H1 (cell line): ENCODE measurements at regions not wholly inside any gene's neighbourhood (a gene's known extent, or its start where the extent isn't known, plus 50 kb on each side); places are given as distances from the start of the nearest gene placed in this dataset.

Experiments used
- CTCF ChIA-PET: fragments of 300-600 bp; sonication (Branson Sonifier 250); formaldehyde crosslinking; loops from one replicate; lab custom pipeline; 2021; ENCODE audit not compliant: partially characterized antibody; lab: Charles Lee
- POLR2A ChIA-PET: fragments of 300-600 bp; sonication (Branson Sonifier 250); formaldehyde crosslinking; loops from one replicate; lab custom pipeline; 2021; ENCODE audit warnings: inconsistent platforms; ENCODE audit not compliant: partially characterized antibody; lab: Charles Lee
- DNase-seq, 2 experiments: peaks; one replicate each; pipeline versions ENCODE4 v3.0.0 to v3.0.0-alpha.2; 2010 to 2022; ENCODE audit warnings: low spot score in 2 of 2, low read depth in 1 of 2, mixed read lengths in 1 of 2
- FAIRE-seq: peaks from 2 replicates; lab custom pipeline; 2011; peaks lifted over from hg19 to GRCh38; lab: Jason Lieb, UNC
- H2AFZ ChIP-seq: 2 replicates; pipeline ENCODE4 v1.8.1; 2012; ENCODE audit warnings: low read length, inconsistent platforms
- H2AK5ac ChIP-seq: 2 replicates; pipeline ENCODE4 v1.6.1; 2013; ENCODE audit warnings: low read depth, low read length
- H2BK120ac ChIP-seq: replicated peaks from 2 replicates; pipeline ENCODE3; 2013; ENCODE audit warnings: low read depth, low read length, inconsistent platforms
- H2BK12ac ChIP-seq: 2 replicates; pipeline ENCODE4 v1.6.1; 2013; ENCODE audit warnings: low read depth, low read length
- H2BK15ac ChIP-seq: 2 replicates; pipeline ENCODE4 v1.6.1; 2013; ENCODE audit warnings: low read length
- H2BK20ac ChIP-seq: 2 replicates; pipeline ENCODE4 v1.6.1; 2013; ENCODE audit warnings: low read length
- H2BK5ac ChIP-seq: 2 replicates; pipeline ENCODE4 v1.6.1; 2013; ENCODE audit warnings: low read depth, low read length
- H3K14ac ChIP-seq: 2 replicates; pipeline ENCODE4 v1.6.1; 2013; ENCODE audit warnings: inconsistent platforms; ENCODE audit not compliant: insufficient read length
- H3K18ac ChIP-seq: 2 replicates; pipeline ENCODE4 v1.6.1; 2013; ENCODE audit warnings: low read length; ENCODE audit errors: extremely low read depth
- H3K23ac ChIP-seq: 2 replicates; pipeline ENCODE4 v1.6.1; 2013; ENCODE audit warnings: inconsistent platforms; ENCODE audit not compliant: insufficient read length
- H3K23me2 ChIP-seq: 2 replicates; pipeline ENCODE4 v1.6.1; 2013; ENCODE audit warnings: low read depth, low read length
- H3K27ac ChIP-seq: 2 replicates; pipeline ENCODE4 v1.6.1; 2011; ENCODE audit warnings: low read depth, low read length, inconsistent platforms
- H3K27me3 ChIP-seq, 4 experiments: replicated peaks in 1 of 4; 1 replicate in 1 of 4; 2 replicates in 3 of 4; pipeline versions ENCODE4 v1.6.1 to v1.8.1; 2011 to 2013; ENCODE audit warnings: low read length in 3 of 4, mild to moderate bottlenecking in 3 of 4, inconsistent platforms in 2 of 4, mixed read lengths in 2 of 4, moderate library complexity in 1 of 4; ENCODE audit not compliant: control insufficient read depth in 3 of 4, insufficient read depth in 3 of 4; ENCODE audit errors: extremely low read depth in 1 of 4
- H3K36me3 ChIP-seq, 4 experiments: 2 replicates each; pipeline versions ENCODE4 v1.6.1 to v1.8.1; 2011 to 2013; ENCODE audit warnings: mild to moderate bottlenecking in 4 of 4, low read length in 3 of 4, moderate library complexity in 2 of 4, control low read depth in 1 of 4, inconsistent platforms in 1 of 4; ENCODE audit not compliant: insufficient read depth in 4 of 4, control insufficient read depth in 2 of 4
- H3K4ac ChIP-seq: replicated peaks from 2 replicates; pipeline ENCODE3; 2013; ENCODE audit warnings: low read length, low read depth, mixed read lengths, inconsistent platforms; ENCODE audit not compliant: insufficient read length
- H3K4me1 ChIP-seq, 4 experiments: replicated peaks in 1 of 4; 1 replicate in 1 of 4; 2 replicates in 3 of 4; pipeline versions ENCODE4 v1.6.1 to v1.8.1; 2011 to 2013; ENCODE audit warnings: low read length in 3 of 4, inconsistent platforms in 2 of 4, mixed read lengths in 1 of 4; ENCODE audit not compliant: insufficient read depth in 4 of 4, control insufficient read depth in 3 of 4
- H3K4me2 ChIP-seq, 2 experiments: 2 replicates each; pipeline versions ENCODE4 v1.6.1 to v1.8.1; 2011 to 2013; ENCODE audit warnings: low read depth in 2 of 2, low read length in 2 of 2, control low read depth in 1 of 2, inconsistent platforms in 1 of 2, mild to moderate bottlenecking in 1 of 2; ENCODE audit not compliant: insufficient read depth in 1 of 2
- H3K4me3 ChIP-seq, 4 experiments: fragments of 200-600, 300-600 bp in 1 of 4; sonication (generic), shearing (Covaris generic), sonication (Bioruptor Twin) in 1 of 4; 2 replicates each; pipeline versions ENCODE4 v1.5.1 to v1.8.1; 2011 to 2016; ENCODE audit warnings: low read length in 4 of 4, low read depth in 3 of 4, control low read depth in 2 of 4, inconsistent platforms in 2 of 4, mild to moderate bottlenecking in 2 of 4, mixed read lengths in 1 of 4, moderate library complexity in 1 of 4; ENCODE audit not compliant: insufficient read depth in 2 of 4; ENCODE audit errors: extremely low read depth in 1 of 4
- H3K56ac ChIP-seq: replicated peaks from 2 replicates; pipeline ENCODE3; 2013; ENCODE audit warnings: low read depth, mild to moderate bottlenecking, mixed read lengths, low read length, inconsistent platforms; ENCODE audit not compliant: insufficient read length
- H3K79me1 ChIP-seq: 2 replicates; pipeline ENCODE4 v1.6.1; 2013; ENCODE audit warnings: low read depth, low read length, control low read depth
- H3K79me2 ChIP-seq, 2 experiments: 2 replicates each; pipeline versions ENCODE4 v1.6.1 to v1.8.1; 2012 to 2013; ENCODE audit warnings: low read length in 2 of 2, mild to moderate bottlenecking in 2 of 2, inconsistent platforms in 1 of 2; ENCODE audit not compliant: insufficient read depth in 2 of 2, control insufficient read depth in 1 of 2
- H3K9ac ChIP-seq, 4 experiments: replicated peaks in 1 of 4; 1 replicate in 1 of 4; 2 replicates in 3 of 4; pipeline versions ENCODE4 v1.6.1 to v1.8.1; 2011 to 2013; ENCODE audit warnings: low read depth in 3 of 4, low read length in 3 of 4, control low read depth in 2 of 4, mild to moderate bottlenecking in 2 of 4, moderate library complexity in 2 of 4, inconsistent platforms in 1 of 4; ENCODE audit errors: extremely low read depth in 1 of 4
- H3K9me3 ChIP-seq, 2 experiments: 2 replicates each; pipeline versions ENCODE4 v1.6.1 to v1.8.1; 2012 to 2013; ENCODE audit warnings: mild to moderate bottlenecking in 2 of 2, moderate library complexity in 2 of 2, control low read depth in 1 of 2, inconsistent platforms in 1 of 2, low read depth in 1 of 2, low read length in 1 of 2, mixed read lengths in 1 of 2; ENCODE audit not compliant: insufficient read depth in 2 of 2
- H4K20me1 ChIP-seq, 2 experiments: replicated peaks in 1 of 2; 2 replicates each; pipeline versions ENCODE3 to v1.8.1; 2011 to 2013; ENCODE audit warnings: inconsistent platforms in 2 of 2, low read length in 2 of 2, mild to moderate bottlenecking in 1 of 2; ENCODE audit not compliant: insufficient read depth in 2 of 2, control insufficient read depth in 1 of 2
- H4K5ac ChIP-seq: 2 replicates; pipeline ENCODE4 v1.6.1; 2013; ENCODE audit warnings: low read length, low read depth, mixed read lengths, inconsistent platforms; ENCODE audit not compliant: insufficient read length
- H4K8ac ChIP-seq: 2 replicates; pipeline ENCODE4 v1.8.0; 2013; ENCODE audit warnings: mild to moderate bottlenecking, moderate library complexity, low read length, inconsistent platforms; ENCODE audit not compliant: insufficient read depth; ENCODE audit errors: extremely low read depth
- H4K91ac ChIP-seq: replicated peaks from 2 replicates; pipeline ENCODE3; 2013; ENCODE audit warnings: low read length, mixed read lengths, inconsistent platforms; ENCODE audit not compliant: insufficient read length
- CHD1 ChIP-seq: IDR thresholded peaks from 2 replicates; pipeline ENCODE4 v1.6.1; 2012; ENCODE audit warnings: low read depth, low read length, improper control_type of control experiment
- CTBP2 ChIP-seq: IDR thresholded peaks from 2 replicates; pipeline ENCODE4 v1.7.0; 2011; ENCODE audit warnings: borderline replicate concordance, mild to moderate bottlenecking, moderate library complexity, mixed read lengths, low read length; ENCODE audit not compliant: insufficient read depth, insufficient read length
- EZH2 ChIP-seq: fragments of 200-600 bp; sonication (generic); IDR thresholded peaks from 2 replicates; pipeline ENCODE4 v1.7.1; 2012; ENCODE audit warnings: low read depth, mild to moderate bottlenecking, moderate library complexity, low read length, inconsistent platforms; ENCODE audit not compliant: severe bottlenecking
- HDAC2 ChIP-seq, 2 experiments: fragments of 300-600 bp in 1 of 2; sonication (generic) in 1 of 2; IDR thresholded peaks; 2 replicates each; pipeline ENCODE4 v1.6.1; 2011 to 2012; ENCODE audit warnings: low read depth in 2 of 2, low read length in 2 of 2, mild to moderate bottlenecking in 2 of 2, moderate library complexity in 2 of 2, borderline replicate concordance in 1 of 2, inconsistent platforms in 1 of 2
- KDM1A ChIP-seq: fragments of 200-600, 300-600 bp; sonication (generic); IDR thresholded peaks from 2 replicates; pipeline ENCODE4 v1.7.1; 2016; ENCODE audit warnings: mild to moderate bottlenecking, low read length, borderline replicate concordance
- KDM5A ChIP-seq: fragments of 200-600 bp; IDR thresholded peaks from 2 replicates; pipeline ENCODE4 v1.7.1; 2012; ENCODE audit warnings: mild to moderate bottlenecking, low read length, inconsistent platforms, mixed read lengths
- NRF1 ChIP-seq: IDR thresholded peaks from 2 replicates; pipeline ENCODE4 v1.6.1; 2011; ENCODE audit warnings: mild to moderate bottlenecking, low read depth, low read length, improper control_type of control experiment
- RBBP5 ChIP-seq: IDR thresholded peaks from 2 replicates; pipeline ENCODE4 v1.7.1; 2012; ENCODE audit warnings: low read depth, mild to moderate bottlenecking, inconsistent platforms, low read length, moderate library complexity, borderline replicate concordance
- RFX5 ChIP-seq: IDR thresholded peaks from 2 replicates; pipeline ENCODE4 v1.6.1; 2011; ENCODE audit warnings: low read depth, low read length, improper control_type of control experiment, borderline replicate concordance
- SIN3A ChIP-seq, 2 experiments: IDR thresholded peaks in 1 of 2; conservative IDR thresholded peaks in 1 of 2; 2 replicates each; pipeline ENCODE4 v1.6.1; 2011 to 2012; ENCODE audit warnings: low read length in 2 of 2, improper control_type of control experiment in 1 of 2, low read depth in 1 of 2, mild to moderate bottlenecking in 1 of 2
- SIRT6 ChIP-seq: IDR thresholded peaks from one replicate; pipeline ENCODE4 v1.7.1; 2012; ENCODE audit warnings: low read length, inconsistent platforms
- SP1 ChIP-seq: IDR thresholded peaks from 2 replicates; pipeline ENCODE4 v1.6.1; 2011; ENCODE audit warnings: low read depth, low read length
- SUZ12 ChIP-seq: fragments of 200-600 bp; sonication (generic); IDR thresholded peaks from 2 replicates; pipeline ENCODE4 v1.6.1; 2012; ENCODE audit warnings: mild to moderate bottlenecking, inconsistent platforms, low read length, moderate library complexity, mixed read lengths
- TEAD4 ChIP-seq: IDR thresholded peaks from 2 replicates; pipeline ENCODE4 v1.6.1; 2012; ENCODE audit warnings: low read depth, low read length, inconsistent platforms, mixed read lengths
- WGBS, 2 experiments: shearing (Covaris generic) in 1 of 2; methylation state at CpG; one replicate each; pipeline versions ENCODE4 v1.1.6 to v1.1.7; 2013 to 2015; ENCODE audit warnings: low lambda C conversion rate in 2 of 2, mixed read lengths in 2 of 2, inconsistent platforms in 1 of 2, low coverage in 1 of 2, missing lambda C conversion rate in 1 of 2; ENCODE audit not compliant: insufficient replicate concordance in 2 of 2, insufficient coverage in 1 of 2, insufficient read length in 1 of 2; ENCODE audit errors: extremely low coverage in 1 of 2, missing lambda C conversion rate in 1 of 2; 5-methylcytosine and 5-hydroxymethylcytosine counted together

DNA sequence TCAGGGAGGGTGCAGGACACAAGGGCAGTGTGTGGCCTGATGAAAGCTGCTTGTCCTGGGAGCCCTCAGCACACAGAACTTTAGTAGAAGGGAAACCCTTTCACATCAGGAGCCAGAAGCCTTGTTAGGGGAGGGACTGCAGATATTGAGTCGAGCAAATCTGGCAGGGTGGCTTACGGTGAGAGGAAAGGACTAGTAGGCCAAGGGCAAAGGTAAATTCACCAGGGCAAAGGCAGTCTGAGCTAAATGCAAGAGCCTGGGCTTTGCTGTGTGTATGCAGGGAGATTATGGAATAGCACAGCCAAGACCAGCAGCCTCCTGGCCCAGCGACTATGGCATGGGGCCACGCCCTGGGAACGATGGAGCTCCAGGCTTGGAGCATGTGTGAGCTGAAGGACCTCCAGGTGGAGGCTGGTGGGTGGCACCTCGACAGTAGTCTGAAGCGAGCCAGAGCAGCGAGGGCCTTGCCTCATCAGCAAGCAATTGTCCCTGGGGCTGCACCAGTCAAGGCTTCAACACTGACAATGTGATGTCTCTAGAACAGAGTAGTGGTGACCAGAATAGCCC is 76.1 kb downstream of the CCR1 start:
- H2BK15ac ChIP-seq = no peak overlapping the region
- no peak overlapping the region for H3K4ac ChIP-seq
- no peak overlapping the region for H3K4me3 ChIP-seq
- no peak overlapping the region for H2AFZ ChIP-seq
- H4K5ac ChIP-seq = no peak overlapping the region
- H2BK12ac ChIP-seq = no peak overlapping the region
- DNase-seq = no peak
- H3K18ac ChIP-seq = no peak overlapping the region
- H3K4me1 ChIP-seq = no peaks in the 10 kb centered on the region
- H4K91ac ChIP-seq = no peak overlapping the region
- no peaks in the 10 kb centered on the region for H4K20me1 ChIP-seq
- H3K4me2 ChIP-seq = no peak overlapping the region
- no peak overlapping the region for H4K8ac ChIP-seq
- no peaks in the 10 kb centered on the region for H3K79me2 ChIP-seq
- H3K79me1 ChIP-seq = no peaks in the 10 kb centered on the region
- H3K9ac ChIP-seq = no peak overlapping the region
- H2BK5ac ChIP-seq = no peak overlapping the region
- FAIRE-seq = no peak
- H2BK120ac ChIP-seq = no peak overlapping the region
- H3K27ac ChIP-seq = no peak overlapping the region
- H3K27me3 ChIP-seq = no peaks in the 10 kb centered on the region
- no peak overlapping the region for H3K23ac ChIP-seq
- no peak overlapping the region for H3K56ac ChIP-seq
- ChIA-PET POLR2A (no interaction called here), CTCF (interaction anchor here (0.9 to 1.7 kb wide), 3 partner anchors 30 to 277 kb away, joined by 3 to 6 read pairs (median 4); partner anchors contain the start of gene CCR1)
- H3K36me3 ChIP-seq = no peaks in the 10 kb centered on the region
- 94% methylated on average over 8 of the region's 8 CpGs; no CpG with 5 or more reads in 1 of the 2 experiments for WGBS, 2 experiments
- no peaks in the 10 kb centered on the region for H3K23me2 ChIP-seq
- no peak overlapping the region for H3K14ac ChIP-seq
- no peak overlapping the region for H2BK20ac ChIP-seq
- no peaks in the 10 kb centered on the region for H3K9me3 ChIP-seq
- no peak overlapping the region for H2AK5ac ChIP-seq
- TF ChIP-seq HDAC2 (IDR thresholded peaks at IDR 0.05; ENCODE audit: borderline replicate concordance in 1 of 2, low read depth in 2 of 2, low read length in 2 of 2) (no peak), NRF1 (no peak), RBBP5 (no peak), EZH2 (no peak), CHD1 (no peak), KDM5A (no peak), SIRT6 (no peak), KDM1A (no peak), TEAD4 (no peak), SP1 (no peak), CTBP2 (no peak), SUZ12 (no peak), SIN3A (conservative IDR thresholded peaks at IDR 0.05 in 1 of 2, IDR thresholded peaks at IDR 0.05 in 1 of 2; ENCODE audit: low read depth in 1 of 2, low read length in 2 of 2) (no peak), RFX5 (no peak)
